HL-60 (cell line): ENCODE measurements at regions not wholly inside any gene's neighbourhood (a gene's known extent, or its start where the extent isn't known, plus 50 kb on each side); places are given as distances from the start of the nearest gene placed in this dataset.

Source experiments
- DNase-seq, 2 experiments: peaks; one replicate each; pipeline ENCODE4 v3.0.0-alpha.2; 2010 to 2020; ENCODE audit warnings: low read depth in 1 of 2, low spot score in 1 of 2
- H3K27ac ChIP-seq: fragments of 250-450 bp; sonication (Bioruptor Pico); replicated peaks from 2 replicates; pipeline ENCODE4 v1.5.1; 2020; ENCODE audit warnings: mild to moderate bottlenecking, moderate library complexity
- H3K27me3 ChIP-seq: fragments of 250-450 bp; sonication (Bioruptor Pico); 2 replicates; pipeline ENCODE4 v1.5.1; 2021; ENCODE audit warnings: mild to moderate bottlenecking, moderate library complexity; ENCODE audit not compliant: insufficient read depth, poor library complexity, severe bottlenecking
- H3K4me3 ChIP-seq: replicated peaks from 2 replicates; pipeline ENCODE4 v1.5.1; 2011; ENCODE audit warnings: mild to moderate bottlenecking, control low read depth, low read length; ENCODE audit not compliant: insufficient read depth
- CTCF ChIP-seq: IDR thresholded peaks from one replicate; pipeline ENCODE4 v1.5.1; 2011; ENCODE audit warnings: low read length, control low read depth, inconsistent platforms; ENCODE audit not compliant: insufficient read depth
- GABPA ChIP-seq: IDR thresholded peaks from 2 replicates; pipeline ENCODE4 v1.6.1; 2012; ENCODE audit warnings: low read depth
- POLR2AphosphoS5 ChIP-seq: IDR thresholded peaks from 2 replicates; pipeline ENCODE4 v1.6.1; 2012; ENCODE audit warnings: low read depth
- SPI1 ChIP-seq: IDR thresholded peaks from 2 replicates; pipeline ENCODE4 v1.6.1; 2012; ENCODE audit warnings: low read depth, mild to moderate bottlenecking, borderline replicate concordance
- TF ChIP-seq, protein P1 (sequence below): IDR thresholded peaks from 2 replicates; pipeline ENCODE4 v1.6.1; 2012; ENCODE audit warnings: low read depth; ENCODE audit not compliant: insufficient replicate concordance

- DNase-seq = no peak
- H3K4me3 ChIP-seq = no peak overlapping the region
- H3K27ac ChIP-seq = no peak overlapping the region
- TF ChIP-seq POLR2AphosphoS5 (no peak), GABPA (no peak), SPI1 (no peak), CTCF (no peak)
- TF ChIP-seq, protein P1, sequence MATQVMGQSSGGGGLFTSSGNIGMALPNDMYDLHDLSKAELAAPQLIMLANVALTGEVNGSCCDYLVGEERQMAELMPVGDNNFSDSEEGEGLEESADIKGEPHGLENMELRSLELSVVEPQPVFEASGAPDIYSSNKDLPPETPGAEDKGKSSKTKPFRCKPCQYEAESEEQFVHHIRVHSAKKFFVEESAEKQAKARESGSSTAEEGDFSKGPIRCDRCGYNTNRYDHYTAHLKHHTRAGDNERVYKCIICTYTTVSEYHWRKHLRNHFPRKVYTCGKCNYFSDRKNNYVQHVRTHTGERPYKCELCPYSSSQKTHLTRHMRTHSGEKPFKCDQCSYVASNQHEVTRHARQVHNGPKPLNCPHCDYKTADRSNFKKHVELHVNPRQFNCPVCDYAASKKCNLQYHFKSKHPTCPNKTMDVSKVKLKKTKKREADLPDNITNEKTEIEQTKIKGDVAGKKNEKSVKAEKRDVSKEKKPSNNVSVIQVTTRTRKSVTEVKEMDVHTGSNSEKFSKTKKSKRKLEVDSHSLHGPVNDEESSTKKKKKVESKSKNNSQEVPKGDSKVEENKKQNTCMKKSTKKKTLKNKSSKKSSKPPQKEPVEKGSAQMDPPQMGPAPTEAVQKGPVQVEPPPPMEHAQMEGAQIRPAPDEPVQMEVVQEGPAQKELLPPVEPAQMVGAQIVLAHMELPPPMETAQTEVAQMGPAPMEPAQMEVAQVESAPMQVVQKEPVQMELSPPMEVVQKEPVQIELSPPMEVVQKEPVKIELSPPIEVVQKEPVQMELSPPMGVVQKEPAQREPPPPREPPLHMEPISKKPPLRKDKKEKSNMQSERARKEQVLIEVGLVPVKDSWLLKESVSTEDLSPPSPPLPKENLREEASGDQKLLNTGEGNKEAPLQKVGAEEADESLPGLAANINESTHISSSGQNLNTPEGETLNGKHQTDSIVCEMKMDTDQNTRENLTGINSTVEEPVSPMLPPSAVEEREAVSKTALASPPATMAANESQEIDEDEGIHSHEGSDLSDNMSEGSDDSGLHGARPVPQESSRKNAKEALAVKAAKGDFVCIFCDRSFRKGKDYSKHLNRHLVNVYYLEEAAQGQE = no peak
- no peaks in the 10 kb centered on the region for H3K27me3 ChIP-seq
These were observed 361.1 kb downstream of the INSIG2 start for GRCh38 chr2:118449401-118449800.

DNA sequence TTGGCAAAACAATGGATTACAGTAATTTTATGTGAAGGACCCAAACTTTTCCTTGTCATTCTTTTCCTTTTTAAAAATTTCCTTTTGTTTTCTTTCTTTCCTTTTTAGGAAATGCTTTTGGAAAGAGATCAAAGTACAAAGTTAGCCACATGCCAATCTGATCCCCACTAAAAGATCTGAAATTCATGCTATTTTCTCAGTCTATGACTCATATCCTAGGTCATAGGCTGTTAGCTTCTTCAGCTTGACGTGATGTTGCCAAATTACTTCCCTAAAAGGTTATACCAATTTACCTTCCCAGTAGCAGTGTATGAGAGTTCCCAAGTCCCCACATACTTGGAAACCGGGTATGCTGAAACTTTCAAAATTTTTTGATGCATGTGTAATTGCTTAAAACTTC lies 355.3 kb downstream of the INSIG2 start:
- no peak for DNase-seq
- Histone ChIP-seq H3K4me3 (no peak overlapping the region), H3K27ac (no peak overlapping the region), H3K27me3 (no peaks in the 10 kb centered on the region)
- TF ChIP-seq POLR2AphosphoS5 (no peak), CTCF (no peak), SPI1 (no peak), GABPA (no peak)
- TF ChIP-seq, protein P1 = no peak

DNA sequence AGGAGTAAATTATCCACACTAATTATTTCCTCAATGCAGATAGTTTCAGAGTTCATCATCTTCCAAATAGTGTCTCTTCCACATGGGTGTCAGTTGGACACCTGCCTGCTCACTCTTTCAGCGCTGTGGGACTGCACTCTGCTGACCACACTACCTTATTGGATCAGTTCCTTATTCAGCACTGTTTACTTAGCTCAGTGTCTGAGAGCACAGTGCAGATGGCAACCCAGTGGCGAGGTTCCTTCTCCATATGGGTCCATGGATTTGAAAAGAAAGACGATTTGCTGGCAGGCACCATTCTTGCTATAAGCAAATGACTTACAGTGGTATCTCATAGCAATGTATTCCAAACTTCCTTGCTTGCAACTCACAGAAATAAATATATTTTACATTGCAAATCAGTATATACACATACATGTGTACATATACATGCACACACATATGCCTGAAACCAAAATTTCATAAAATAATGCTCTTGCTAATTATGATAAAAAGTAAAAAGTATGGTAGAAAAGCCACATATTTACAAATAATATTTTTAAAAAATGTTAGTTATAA lies 354.8 kb downstream of the INSIG2 start:
- DNase-seq = no peak
- TF ChIP-seq, protein P1 = no peak
- TF ChIP-seq CTCF (no peak), POLR2AphosphoS5 (no peak), SPI1 (no peak), GABPA (no peak)
- no peak overlapping the region for H3K4me3 ChIP-seq

More for the DNA sequence above, 354.8 kb downstream of the INSIG2 start:
- no peak overlapping the region for H3K27ac ChIP-seq
- no peaks in the 10 kb centered on the region for H3K27me3 ChIP-seq
